ENCODE measurements at regions not wholly inside any gene's neighbourhood (a gene's known extent, or its start where the extent isn't known, plus 50 kb on each side); places are given as distances from the start of the nearest gene placed in this dataset.
A peak's percentile ranks its signal among the peaks of the same experiment; 100 is the strongest.

DNA sequence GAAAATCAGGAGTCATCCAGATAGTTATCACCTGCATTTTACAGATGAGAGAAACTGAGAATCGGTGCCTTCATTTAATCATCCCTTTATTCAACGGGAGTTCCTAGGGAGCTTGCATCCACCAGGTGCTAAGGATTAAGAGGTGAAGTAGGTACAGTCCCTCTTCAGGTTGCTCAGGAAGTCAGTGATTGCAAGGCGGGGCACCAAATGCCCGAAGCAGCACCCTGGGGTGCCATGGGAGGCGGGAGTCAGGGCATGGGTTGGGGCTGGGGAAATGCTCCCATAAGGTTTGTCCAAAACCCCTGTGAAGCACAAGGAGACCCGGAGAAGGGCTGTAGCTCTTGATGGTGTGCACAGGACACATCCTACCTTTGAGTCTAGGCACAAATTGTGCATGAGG is 98.8 kb upstream of the KLF4 start:
- no peaks in the 10 kb centered on the region for H3K36me3 ChIP-seq (replicated peaks in 1 of 2; ENCODE audit: control extremely low read depth in 1 of 2, control insufficient read depth in 1 of 2, extremely low read depth in 1 of 2, insufficient read depth in 2 of 2, low read length in 1 of 2)
- 100% methylated on average over 4 of the region's 6 CpGs for WGBS (ENCODE audit: insufficient coverage)
- Mint-ChIP-seq H3K27ac (no peak overlapping the region), H3K9me3 (ENCODE audit: insufficient read depth) (no peaks in the 10 kb centered on the region), H3K4me1 (no peaks in the 10 kb centered on the region), H3K27me3 (peaks cover 17% of the 10 kb centered on the region), H3K4me3 (no peak overlapping the region)
- no peak for TF ChIP-seq EZH2 (IDR thresholded peaks at IDR 0.05; ENCODE audit: borderline replicate concordance, insufficient read depth, low read depth, low read length, poor library complexity, severe bottlenecking)
- TF ChIP-seq, protein P1, sequence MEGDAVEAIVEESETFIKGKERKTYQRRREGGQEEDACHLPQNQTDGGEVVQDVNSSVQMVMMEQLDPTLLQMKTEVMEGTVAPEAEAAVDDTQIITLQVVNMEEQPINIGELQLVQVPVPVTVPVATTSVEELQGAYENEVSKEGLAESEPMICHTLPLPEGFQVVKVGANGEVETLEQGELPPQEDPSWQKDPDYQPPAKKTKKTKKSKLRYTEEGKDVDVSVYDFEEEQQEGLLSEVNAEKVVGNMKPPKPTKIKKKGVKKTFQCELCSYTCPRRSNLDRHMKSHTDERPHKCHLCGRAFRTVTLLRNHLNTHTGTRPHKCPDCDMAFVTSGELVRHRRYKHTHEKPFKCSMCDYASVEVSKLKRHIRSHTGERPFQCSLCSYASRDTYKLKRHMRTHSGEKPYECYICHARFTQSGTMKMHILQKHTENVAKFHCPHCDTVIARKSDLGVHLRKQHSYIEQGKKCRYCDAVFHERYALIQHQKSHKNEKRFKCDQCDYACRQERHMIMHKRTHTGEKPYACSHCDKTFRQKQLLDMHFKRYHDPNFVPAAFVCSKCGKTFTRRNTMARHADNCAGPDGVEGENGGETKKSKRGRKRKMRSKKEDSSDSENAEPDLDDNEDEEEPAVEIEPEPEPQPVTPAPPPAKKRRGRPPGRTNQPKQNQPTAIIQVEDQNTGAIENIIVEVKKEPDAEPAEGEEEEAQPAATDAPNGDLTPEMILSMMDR (IDR thresholded peaks at IDR 0.05): no peak
- ChIA-PET CTCF (no interaction called here), POLR2A (no interaction called here)
- no peak overlapping the region for H3K9ac ChIP-seq (ENCODE audit: low read length)
- no peaks in the 10 kb centered on the region for H3K27me3 ChIP-seq (replicated peaks in 1 of 4; ENCODE audit: control extremely low read depth in 1 of 4, control insufficient read depth in 3 of 4, insufficient read depth in 4 of 4, low read length in 3 of 4)
- no peaks in the 10 kb centered on the region for H3K4me1 ChIP-seq (ENCODE audit: control insufficient read depth in 2 of 2, insufficient read depth in 2 of 2, low read length in 2 of 2)
- no peaks in the 10 kb centered on the region for H3K79me2 ChIP-seq (ENCODE audit: control insufficient read depth, insufficient read depth, low read length)
- no peak overlapping the region for H3K27ac ChIP-seq (ENCODE audit: low read length in 2 of 2)
- no peak overlapping the region for H2AFZ ChIP-seq (ENCODE audit: insufficient read depth, low read depth, low read length, poor library complexity, severe bottlenecking)
- intact Hi-C loops (cut with micrococcal nuclease): no loop called here
- H3K9me3 ChIP-seq (ENCODE audit: control extremely low read depth in 1 of 3, control insufficient read depth in 2 of 3, insufficient read depth in 1 of 3, low read length in 2 of 3): no peaks in the 10 kb centered on the region
- DNase-seq: no peak
- H3K4me2 ChIP-seq (replicated peaks; ENCODE audit: low read depth, low read length, poor library complexity, severe bottlenecking): no peak overlapping the region
- ATAC-seq (ENCODE audit: low read depth): no peak
- H4K20me1 ChIP-seq (ENCODE audit: control insufficient read depth, insufficient read depth, low read length, poor library complexity, severe bottlenecking): no peaks in the 10 kb centered on the region
- no peak overlapping the region for H3K4me3 ChIP-seq (ENCODE audit: control extremely low read depth in 1 of 5, extremely low read depth in 1 of 5, insufficient read depth in 1 of 5, low read depth in 2 of 5, low read length in 4 of 5)

DNA sequence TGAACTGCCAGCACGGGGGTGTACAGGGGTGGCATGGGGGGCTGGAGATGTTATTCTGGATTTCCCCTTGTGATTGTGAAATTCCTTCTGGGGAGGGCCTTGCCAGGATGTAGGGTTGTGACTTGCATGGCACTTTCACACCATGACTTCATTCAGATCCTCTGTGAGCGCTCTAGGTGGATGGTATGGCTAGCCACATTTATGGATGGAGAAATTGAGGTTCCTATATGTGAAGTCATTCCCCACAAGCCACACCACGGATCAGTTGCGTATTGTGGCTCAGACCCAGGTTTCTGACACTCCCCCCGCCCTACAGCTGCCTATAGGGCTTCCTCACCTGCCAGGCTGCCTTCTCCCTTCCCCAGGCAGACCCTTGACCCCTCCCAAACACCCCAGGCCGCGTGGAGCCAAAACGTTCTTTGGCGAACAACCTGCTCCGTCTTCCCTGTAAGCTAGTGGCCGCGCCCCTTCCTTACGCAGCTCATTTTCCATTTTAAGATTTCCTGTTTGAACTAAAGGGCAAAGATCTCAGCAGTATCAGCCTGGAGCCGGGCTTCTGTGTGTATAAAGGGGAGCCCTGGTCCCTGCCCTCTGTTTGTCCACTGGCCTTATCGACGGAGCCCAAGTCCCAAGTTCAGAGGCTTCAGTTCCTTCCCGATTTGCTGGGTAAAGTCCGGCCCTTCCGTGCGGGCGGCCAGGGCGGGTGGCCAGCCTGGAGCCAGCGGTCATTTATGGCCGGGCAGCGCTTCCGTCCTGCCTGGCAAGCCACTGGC is 97.8 kb upstream of the KLF4 start:
- Histone ChIP-seq H3K79me2 (ENCODE audit: control insufficient read depth, insufficient read depth, low read length) (no peaks in the 10 kb centered on the region), H3K4me1 (ENCODE audit: control insufficient read depth in 2 of 2, insufficient read depth in 2 of 2, low read length in 2 of 2) (no peaks in the 10 kb centered on the region), H4K20me1 (ENCODE audit: control insufficient read depth, insufficient read depth, low read length, poor library complexity, severe bottlenecking) (no peaks in the 10 kb centered on the region), H3K36me3 (replicated peaks in 1 of 2; ENCODE audit: control extremely low read depth in 1 of 2, control insufficient read depth in 1 of 2, extremely low read depth in 1 of 2, insufficient read depth in 2 of 2, low read length in 1 of 2) (no peaks in the 10 kb centered on the region), H3K4me3 (ENCODE audit: control extremely low read depth in 1 of 5, extremely low read depth in 1 of 5, insufficient read depth in 1 of 5, low read depth in 2 of 5, low read length in 4 of 5) (no peak overlapping the region), H3K4me2 (replicated peaks; ENCODE audit: low read depth, low read length, poor library complexity, severe bottlenecking) (peak overlapping the region; percentile 28), H3K27me3 (replicated peaks in 1 of 4; ENCODE audit: control extremely low read depth in 1 of 4, control insufficient read depth in 3 of 4, insufficient read depth in 4 of 4, low read length in 3 of 4) (no peaks in the 10 kb centered on the region), H2AFZ (ENCODE audit: insufficient read depth, low read depth, low read length, poor library complexity, severe bottlenecking) (peak overlapping the region; percentile 22), H3K9me3 (ENCODE audit: control extremely low read depth in 1 of 3, control insufficient read depth in 2 of 3, insufficient read depth in 1 of 3, low read length in 2 of 3) (no peaks in the 10 kb centered on the region), H3K27ac (ENCODE audit: low read length in 2 of 2) (no peak overlapping the region), H3K9ac (ENCODE audit: low read length) (no peak overlapping the region)
- DNase-seq (no peak), ATAC-seq (ENCODE audit: low read depth) (no peak)
- H3K27ac Mint-ChIP-seq: no peak overlapping the region
- H3K27me3 Mint-ChIP-seq: peaks cover 20% of the 10 kb centered on the region
- WGBS (ENCODE audit: insufficient coverage): 36% methylated on average over 23 of the region's 26 CpGs
- H3K4me1 Mint-ChIP-seq: no peaks in the 10 kb centered on the region
- POLR2A ChIA-PET: no interaction called here
- H3K4me3 Mint-ChIP-seq: no peak overlapping the region
- TF ChIP-seq, protein P1 (IDR thresholded peaks at IDR 0.05): no peak
- TF ChIP-seq EZH2 (IDR thresholded peaks at IDR 0.05; ENCODE audit: borderline replicate concordance, insufficient read depth, low read depth, low read length, poor library complexity, severe bottlenecking): no peak
- H3K9me3 Mint-ChIP-seq (ENCODE audit: insufficient read depth): no peaks in the 10 kb centered on the region
- CTCF ChIA-PET: no interaction called here
- intact Hi-C loops (cut with micrococcal nuclease): no loop called here

Measured in B cell (primary cell).